ENCODE measurements at regions not wholly inside any gene's neighbourhood (a gene's known extent, or its start where the extent isn't known, plus 50 kb on each side); places are given as distances from the start of the nearest gene placed in this dataset.

DNA sequence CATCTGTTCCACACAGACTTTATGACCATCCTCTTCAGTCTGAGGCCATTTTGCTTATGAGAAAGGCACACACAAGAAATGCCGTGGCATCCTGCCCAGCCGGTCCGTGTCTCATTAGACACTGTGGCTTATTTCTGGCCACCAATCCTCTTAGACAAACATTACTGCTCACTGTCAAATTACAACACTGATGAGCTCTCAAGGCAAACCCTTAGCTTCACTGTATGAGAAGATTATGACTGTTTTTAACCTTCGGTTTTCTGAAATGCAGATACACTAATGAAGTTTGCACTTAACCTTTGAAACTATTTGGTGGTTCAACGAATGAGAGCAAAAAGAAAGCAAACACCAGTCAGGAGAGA is 50.5 kb upstream of the DST start:
- no peaks in the 10 kb centered on the region for H3K9me3 ChIP-seq (ENCODE audit: low read depth)
- H3K27me3 ChIP-seq = no peaks in the 10 kb centered on the region
- no peak overlapping the region for H3K4me3 ChIP-seq
- H3K27ac ChIP-seq = no peak overlapping the region
- no peaks in the 10 kb centered on the region for H3K4me1 ChIP-seq (ENCODE audit: low read depth)
- no peaks in the 10 kb centered on the region for H3K36me3 ChIP-seq
- TF ChIP-seq, protein P1, sequence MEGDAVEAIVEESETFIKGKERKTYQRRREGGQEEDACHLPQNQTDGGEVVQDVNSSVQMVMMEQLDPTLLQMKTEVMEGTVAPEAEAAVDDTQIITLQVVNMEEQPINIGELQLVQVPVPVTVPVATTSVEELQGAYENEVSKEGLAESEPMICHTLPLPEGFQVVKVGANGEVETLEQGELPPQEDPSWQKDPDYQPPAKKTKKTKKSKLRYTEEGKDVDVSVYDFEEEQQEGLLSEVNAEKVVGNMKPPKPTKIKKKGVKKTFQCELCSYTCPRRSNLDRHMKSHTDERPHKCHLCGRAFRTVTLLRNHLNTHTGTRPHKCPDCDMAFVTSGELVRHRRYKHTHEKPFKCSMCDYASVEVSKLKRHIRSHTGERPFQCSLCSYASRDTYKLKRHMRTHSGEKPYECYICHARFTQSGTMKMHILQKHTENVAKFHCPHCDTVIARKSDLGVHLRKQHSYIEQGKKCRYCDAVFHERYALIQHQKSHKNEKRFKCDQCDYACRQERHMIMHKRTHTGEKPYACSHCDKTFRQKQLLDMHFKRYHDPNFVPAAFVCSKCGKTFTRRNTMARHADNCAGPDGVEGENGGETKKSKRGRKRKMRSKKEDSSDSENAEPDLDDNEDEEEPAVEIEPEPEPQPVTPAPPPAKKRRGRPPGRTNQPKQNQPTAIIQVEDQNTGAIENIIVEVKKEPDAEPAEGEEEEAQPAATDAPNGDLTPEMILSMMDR (IDR thresholded peaks at IDR 0.05; ENCODE audit: low read depth, low read length) = no peak
- DNase-seq (ENCODE audit: low read depth in 1 of 2, low spot score in 1 of 2) = peak in 1 of 2 donors; percentile 91

DNA sequence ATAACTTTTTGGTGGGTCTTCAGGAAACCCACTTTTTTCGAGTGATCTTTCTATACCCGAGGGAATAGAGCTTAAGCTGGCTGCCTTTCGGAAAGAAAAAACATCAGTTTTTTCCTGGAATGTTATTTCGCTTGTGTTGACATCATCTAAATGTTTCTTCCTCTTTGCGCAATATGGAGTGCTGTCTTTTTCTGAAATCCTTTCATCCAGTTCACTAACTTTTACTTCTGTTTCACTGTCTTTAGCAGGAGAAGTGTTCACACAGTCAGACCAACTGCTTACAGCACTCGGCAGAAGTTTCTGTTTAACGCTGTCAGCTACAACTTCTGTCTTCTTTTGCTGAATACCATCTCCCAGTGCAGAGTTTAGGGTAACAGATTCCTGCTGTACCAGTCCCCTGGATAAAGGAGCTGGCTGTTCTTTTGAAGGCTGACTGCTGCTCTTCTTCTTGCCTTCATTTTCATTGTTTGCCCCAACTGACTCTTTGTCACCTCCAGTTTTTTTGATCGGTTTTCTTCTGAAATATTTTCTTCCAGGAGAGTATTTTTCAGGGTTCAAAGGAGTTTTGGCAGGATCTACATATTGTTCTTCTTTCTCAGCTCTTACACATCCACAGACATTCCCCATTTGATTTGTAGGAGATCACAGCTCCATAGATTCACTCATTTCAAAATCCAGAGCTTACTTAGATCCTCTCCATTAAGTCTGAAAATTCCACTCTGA is 50.0 kb upstream of the DST start:
- H3K27me3 ChIP-seq = no peaks in the 10 kb centered on the region
- H3K4me3 ChIP-seq = no peak overlapping the region
- H3K27ac ChIP-seq = no peak overlapping the region
- DNase-seq (ENCODE audit: low read depth in 1 of 2, low spot score in 1 of 2) = peak in 1 of 2 donors; percentile 88
- H3K9me3 ChIP-seq (ENCODE audit: low read depth) = no peaks in the 10 kb centered on the region
- H3K36me3 ChIP-seq = no peaks in the 10 kb centered on the region
- TF ChIP-seq, protein P1 (IDR thresholded peaks at IDR 0.05; ENCODE audit: low read depth, low read length) = no peak
- H3K4me1 ChIP-seq (ENCODE audit: low read depth) = no peaks in the 10 kb centered on the region

Measured in cardiac muscle cell (in vitro differentiated cells and primary cell).